ENCODE measurements at regions not wholly inside any gene's neighbourhood (a gene's known extent, or its start where the extent isn't known, plus 50 kb on each side); places are given as distances from the start of the nearest gene placed in this dataset.

DNA sequence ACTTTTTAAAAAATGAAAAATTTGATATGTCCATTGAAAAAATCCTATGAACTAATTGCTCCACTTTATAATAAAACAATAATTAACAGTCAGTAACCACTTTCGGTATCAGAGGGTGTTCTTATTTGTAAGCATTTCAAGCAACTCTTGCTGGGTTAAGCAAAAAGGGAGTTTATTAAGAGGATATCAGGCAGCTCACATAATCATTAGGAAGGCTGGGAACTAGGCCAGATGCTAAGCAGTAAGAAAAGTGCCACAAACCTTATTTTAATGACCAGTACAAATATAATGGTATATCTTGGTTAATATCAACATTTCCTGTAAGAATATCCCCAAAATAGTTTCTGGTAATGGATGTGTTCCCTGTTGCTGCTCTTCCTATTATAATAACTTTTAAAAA, 2618.3 kb upstream of the PCDH20 start:
- no peak for DNase-seq

DNA sequence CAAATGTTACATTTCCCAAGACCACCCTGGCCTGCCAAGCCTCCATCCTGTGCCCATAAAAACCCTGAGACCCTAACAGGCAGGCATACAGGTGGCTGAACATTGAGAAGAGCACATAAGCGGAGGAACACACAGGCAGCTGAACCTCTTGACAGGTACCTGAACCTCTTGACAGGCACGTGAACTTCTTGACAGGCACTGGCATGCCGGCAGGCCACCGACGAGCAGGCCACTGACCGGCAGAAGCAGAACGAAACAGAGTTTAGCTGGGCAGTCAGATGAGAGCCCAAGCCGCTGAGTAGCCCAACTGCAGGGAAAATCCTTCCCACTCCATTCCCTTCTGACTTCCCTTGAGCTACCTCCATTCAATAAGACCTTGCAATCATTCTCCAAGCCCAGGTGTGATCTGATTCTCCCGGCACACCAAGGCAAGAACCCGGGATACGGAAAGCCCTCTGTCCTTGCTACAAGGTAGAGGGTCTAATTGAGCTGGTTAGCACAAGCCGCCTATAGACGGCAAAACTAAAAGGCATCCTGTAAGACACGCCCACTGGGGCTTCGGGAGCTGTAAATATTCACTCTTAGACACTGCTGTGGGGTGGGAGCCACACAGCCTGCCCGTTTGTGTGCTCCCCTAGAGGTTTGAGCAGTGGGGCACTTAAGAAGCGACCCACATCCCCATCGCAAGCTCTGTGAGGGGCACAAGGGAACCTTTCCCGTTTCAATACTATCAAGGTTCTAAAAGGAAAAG, 2613.9 kb upstream of the PCDH20 start:
- no peak for DNase-seq

- DNase-seq, result no peak
Observed at GRCh38 chr13:64028551-64028950, 2612.9 kb upstream of the PCDH20 start.

GRCh38 chr13:64020126-64020525, 2604.5 kb upstream of the PCDH20 start:
- peak; percentile 16 for DNase-seq

DNA sequence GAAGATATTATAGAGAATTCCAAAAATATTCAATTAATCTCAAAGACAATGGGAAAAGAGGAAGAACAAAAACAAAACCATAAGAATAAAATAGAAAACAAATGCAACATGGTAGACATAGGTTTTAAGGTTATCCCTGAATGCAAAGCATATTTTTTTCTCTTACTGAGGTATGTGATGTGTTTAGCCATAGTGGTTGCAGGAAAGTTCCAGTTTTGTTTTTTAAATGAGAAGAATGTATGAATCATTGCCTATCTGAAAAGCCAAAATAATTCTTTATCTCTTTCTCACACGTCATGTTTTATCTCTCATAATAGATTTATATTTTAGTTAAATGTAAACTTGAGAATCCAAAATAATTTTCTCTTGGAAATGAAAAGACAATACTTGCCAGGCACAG, 2591.7 kb upstream of the PCDH20 start:
- no peak for DNase-seq

- peak; percentile 13 for DNase-seq
Observed at GRCh38 chr13:64000321-64000720, 2584.7 kb upstream of the PCDH20 start.

- peak; percentile 14 for DNase-seq
Observed at GRCh38 chr13:63999614-64000305, 2584.1 kb upstream of the PCDH20 start.

GRCh38 chr13:63983366-63983765, 2567.7 kb upstream of the PCDH20 start:
- DNase-seq, result no peak

- DNase-seq, result no peak
Observed at GRCh38 chr13:63979951-63980350, 2564.3 kb upstream of the PCDH20 start.

- DNase-seq, result no peak
Observed at GRCh38 chr13:63972328-63972727, 2556.7 kb upstream of the PCDH20 start.

- no peak for DNase-seq
Observed at GRCh38 chr13:63954683-63955082, 2539.0 kb upstream of the PCDH20 start.

GRCh38 chr13:63948045-63948444, 2532.4 kb upstream of the PCDH20 start:
- DNase-seq, result no peak

GRCh38 chr13:63944911-63945310, 2529.3 kb upstream of the PCDH20 start:
- no peak for DNase-seq

DNA sequence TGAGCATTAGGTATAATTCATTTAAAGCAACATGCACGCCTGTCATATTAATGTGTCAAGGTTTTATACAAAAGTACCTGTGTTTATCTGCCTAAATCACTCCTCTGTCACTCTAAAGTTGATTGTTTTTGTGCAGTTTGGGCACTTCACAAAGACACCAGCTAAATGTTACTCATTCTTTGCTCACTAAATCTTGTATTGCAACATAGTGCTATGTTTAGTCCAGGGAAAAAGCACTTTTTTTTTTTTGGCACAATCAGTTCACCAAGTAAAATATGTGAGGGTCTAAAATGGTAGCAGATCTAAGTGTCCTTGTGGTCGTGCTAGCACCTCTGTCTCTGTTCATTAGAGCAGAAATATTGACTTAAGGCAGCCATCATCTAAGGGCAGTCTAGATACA, 2526.7 kb upstream of the PCDH20 start:
- DNase-seq, result no peak

GRCh38 chr13:63938851-63939250, 2523.2 kb upstream of the PCDH20 start:
- no peak for DNase-seq

DNA sequence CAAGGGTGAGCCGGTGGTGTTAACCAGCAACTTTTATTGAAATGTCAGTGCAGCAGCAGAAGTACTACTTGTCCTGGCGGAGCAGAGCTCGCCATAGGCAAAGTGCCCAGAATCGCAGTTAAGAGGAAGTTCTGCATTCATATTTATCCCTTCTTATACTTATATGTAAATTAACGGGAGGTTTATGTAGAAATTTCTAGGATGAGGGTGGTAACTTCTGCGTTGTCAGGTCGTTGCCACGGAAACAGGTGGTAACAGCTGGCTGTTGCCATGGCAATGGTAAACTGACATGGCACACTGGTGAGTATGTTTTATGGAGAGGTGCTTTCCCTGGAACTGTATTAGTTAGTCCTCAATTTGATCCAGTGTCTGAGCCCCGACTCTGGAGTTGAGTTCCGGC, 2494.9 kb upstream of the PCDH20 start:
- peak; percentile 73 for DNase-seq

GRCh38 chr13:63909726-63910375, 2494.2 kb upstream of the PCDH20 start:
- peak; percentile 18 for DNase-seq

DNA sequence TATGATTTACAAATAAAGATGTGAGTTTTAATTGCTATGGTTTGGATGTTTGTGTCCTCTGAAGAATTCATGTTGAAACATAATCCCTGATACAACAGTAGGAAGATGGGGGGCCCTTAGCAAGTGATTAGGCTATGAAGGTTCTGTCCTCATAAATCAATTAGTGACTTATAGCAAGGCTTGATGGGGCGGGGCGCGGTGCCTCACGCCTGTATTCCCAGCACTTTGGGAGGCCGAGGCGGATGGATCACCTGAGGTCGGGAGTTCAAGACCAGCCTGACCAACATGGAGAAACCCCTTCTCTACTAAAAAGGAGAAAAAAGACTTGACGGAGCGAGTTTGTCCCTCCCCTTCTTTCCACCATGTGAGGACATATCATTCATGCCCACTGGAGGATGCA, 2486.5 kb upstream of the PCDH20 start:
- DNase-seq, result no peak

DNA sequence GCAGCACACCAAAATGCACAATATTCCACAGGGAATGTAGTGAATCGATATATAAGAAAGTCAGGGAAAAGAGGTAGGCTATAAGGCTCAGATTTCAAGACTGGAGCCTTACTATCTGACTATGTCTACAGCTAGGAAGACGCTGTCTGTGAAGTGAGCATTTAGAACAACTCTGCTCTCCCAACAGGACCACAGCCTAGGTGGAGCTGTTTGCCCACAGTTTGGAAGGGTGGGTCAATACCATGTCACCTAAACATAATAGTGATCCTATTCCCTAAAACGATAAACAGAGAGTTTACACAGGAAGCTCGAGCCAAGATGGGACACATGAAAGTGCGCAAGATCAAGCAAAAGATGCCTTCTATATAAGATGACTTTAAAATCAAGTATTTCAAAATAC, 2486.0 kb upstream of the PCDH20 start:
- DNase-seq, result no peak

DNA sequence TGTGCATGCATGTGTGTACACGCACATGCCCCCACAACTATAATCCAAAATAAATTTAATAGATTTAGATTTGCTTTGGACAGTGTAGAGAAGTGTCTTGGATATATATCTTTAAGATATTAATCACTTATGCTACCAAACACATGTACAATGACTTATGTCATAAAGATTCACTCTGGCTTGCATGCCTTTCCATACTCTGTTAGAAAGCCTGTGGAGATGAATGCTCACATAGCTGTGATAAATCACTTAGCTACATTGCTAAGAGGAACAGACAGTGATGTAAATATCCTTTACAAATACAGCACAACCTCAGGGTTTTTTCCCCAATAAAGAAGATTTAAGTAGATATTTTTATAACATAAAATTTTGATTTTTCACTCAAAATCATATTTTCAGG, 2484.8 kb upstream of the PCDH20 start:
- DNase-seq, result no peak

DNA sequence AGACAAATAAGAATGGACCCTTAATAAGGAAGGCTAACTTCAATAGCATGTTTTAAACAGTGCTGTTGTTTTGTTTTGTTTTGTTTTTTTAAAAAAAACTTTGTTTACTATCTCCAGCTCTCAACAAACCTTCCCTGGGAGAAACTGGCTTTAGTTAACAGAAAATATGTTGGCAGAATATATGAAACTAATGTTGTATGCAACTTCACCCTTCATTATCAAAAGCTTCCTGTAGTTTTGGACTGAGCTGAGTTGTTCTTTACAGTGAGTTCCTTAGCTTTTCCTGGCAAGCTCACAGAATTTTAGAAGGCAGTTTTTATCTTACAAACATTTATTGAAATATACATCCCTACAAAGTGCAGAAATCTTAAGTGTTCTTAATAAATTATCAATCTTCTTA, 2480.7 kb upstream of the PCDH20 start:
- DNase-seq, result no peak

GRCh38 chr13:63882052-63882451, 2466.4 kb upstream of the PCDH20 start:
- DNase-seq, result no peak

GRCh38 chr13:63880705-63881104, 2465.1 kb upstream of the PCDH20 start:
- DNase-seq, result no peak

- DNase-seq, result no peak
Observed at GRCh38 chr13:63873936-63874335, 2458.3 kb upstream of the PCDH20 start.

All from hindlimb muscle (tissue), 1 donor.